Osteocyte (in vitro differentiated cells): ENCODE measurements at regions not wholly inside any gene's neighbourhood (a gene's known extent, or its start where the extent isn't known, plus 50 kb on each side); places are given as distances from the start of the nearest gene placed in this dataset.

Experiments used
- DNase-seq: peaks from one replicate; pipeline ENCODE4 v3.0.0; 2021; ENCODE audit warnings: mixed read lengths; ENCODE audit not compliant: unreplicated experiment; ENCODE audit errors: extremely low spot score
- H3K27ac Mint-ChIP-seq: one replicate; pipeline ENCODE4 v1.8.0; 2021; ENCODE audit warnings: mild to moderate bottlenecking, mixed read lengths; ENCODE audit not compliant: unreplicated experiment
- H3K27me3 Mint-ChIP-seq: one replicate; pipeline ENCODE4 v1.8.0; 2021; ENCODE audit warnings: mixed read lengths; ENCODE audit not compliant: unreplicated experiment
- H3K36me3 Mint-ChIP-seq: one replicate; pipeline ENCODE4 v1.8.0; 2021; ENCODE audit warnings: mixed read lengths; ENCODE audit not compliant: unreplicated experiment
- H3K4me1 Mint-ChIP-seq: one replicate; pipeline ENCODE4 v1.8.0; 2021; ENCODE audit warnings: mixed read lengths; ENCODE audit not compliant: unreplicated experiment
- H3K4me3 Mint-ChIP-seq: one replicate; pipeline ENCODE4 v1.8.0; 2021; ENCODE audit warnings: mild to moderate bottlenecking, moderate library complexity, mixed read lengths; ENCODE audit not compliant: unreplicated experiment
- H3K9me3 Mint-ChIP-seq: one replicate; pipeline ENCODE4 v1.8.0; 2021; ENCODE audit warnings: mixed read lengths; ENCODE audit not compliant: unreplicated experiment
- TF ChIP-seq, protein P1 (sequence below): fragments of 200-600 bp; sonication (generic); IDR thresholded peaks from 2 replicates; pipeline ENCODE4 v1.5.0; 2021; ENCODE audit warnings: antibody characterized with exemption, mild to moderate bottlenecking, moderate library complexity

DNA sequence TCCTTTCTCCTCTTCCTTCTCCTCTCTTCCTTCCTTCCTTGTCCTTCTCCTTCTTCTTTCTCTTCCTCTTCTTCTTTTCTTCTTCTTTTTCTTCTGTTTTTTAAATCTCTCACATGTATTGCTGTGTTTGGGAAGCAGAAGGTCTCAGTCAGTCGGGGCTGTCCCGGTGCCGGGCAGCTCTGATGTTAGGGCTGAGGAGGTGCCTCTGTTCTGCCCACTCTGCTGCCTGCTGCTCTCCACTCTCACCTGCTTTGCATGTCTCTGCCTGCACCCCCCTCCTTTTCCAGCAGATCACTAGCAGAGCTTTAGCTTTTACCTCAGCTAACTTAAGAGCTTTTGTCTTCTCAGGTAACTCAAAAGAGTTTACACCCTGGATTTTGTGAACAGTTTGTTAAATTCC lies 276.6 kb downstream of the CHRM3 start:
- TF ChIP-seq, protein P1, sequence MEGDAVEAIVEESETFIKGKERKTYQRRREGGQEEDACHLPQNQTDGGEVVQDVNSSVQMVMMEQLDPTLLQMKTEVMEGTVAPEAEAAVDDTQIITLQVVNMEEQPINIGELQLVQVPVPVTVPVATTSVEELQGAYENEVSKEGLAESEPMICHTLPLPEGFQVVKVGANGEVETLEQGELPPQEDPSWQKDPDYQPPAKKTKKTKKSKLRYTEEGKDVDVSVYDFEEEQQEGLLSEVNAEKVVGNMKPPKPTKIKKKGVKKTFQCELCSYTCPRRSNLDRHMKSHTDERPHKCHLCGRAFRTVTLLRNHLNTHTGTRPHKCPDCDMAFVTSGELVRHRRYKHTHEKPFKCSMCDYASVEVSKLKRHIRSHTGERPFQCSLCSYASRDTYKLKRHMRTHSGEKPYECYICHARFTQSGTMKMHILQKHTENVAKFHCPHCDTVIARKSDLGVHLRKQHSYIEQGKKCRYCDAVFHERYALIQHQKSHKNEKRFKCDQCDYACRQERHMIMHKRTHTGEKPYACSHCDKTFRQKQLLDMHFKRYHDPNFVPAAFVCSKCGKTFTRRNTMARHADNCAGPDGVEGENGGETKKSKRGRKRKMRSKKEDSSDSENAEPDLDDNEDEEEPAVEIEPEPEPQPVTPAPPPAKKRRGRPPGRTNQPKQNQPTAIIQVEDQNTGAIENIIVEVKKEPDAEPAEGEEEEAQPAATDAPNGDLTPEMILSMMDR, result no peak
- H3K27ac Mint-ChIP-seq, result no peak overlapping the region
- no peak overlapping the region for H3K4me3 Mint-ChIP-seq
- no peak for DNase-seq
- H3K36me3 Mint-ChIP-seq, result no peaks in the 10 kb centered on the region
- no peaks in the 10 kb centered on the region for H3K4me1 Mint-ChIP-seq
- H3K9me3 Mint-ChIP-seq, result no peaks in the 10 kb centered on the region
- peaks cover 3% of the 10 kb centered on the region for H3K27me3 Mint-ChIP-seq

DNA sequence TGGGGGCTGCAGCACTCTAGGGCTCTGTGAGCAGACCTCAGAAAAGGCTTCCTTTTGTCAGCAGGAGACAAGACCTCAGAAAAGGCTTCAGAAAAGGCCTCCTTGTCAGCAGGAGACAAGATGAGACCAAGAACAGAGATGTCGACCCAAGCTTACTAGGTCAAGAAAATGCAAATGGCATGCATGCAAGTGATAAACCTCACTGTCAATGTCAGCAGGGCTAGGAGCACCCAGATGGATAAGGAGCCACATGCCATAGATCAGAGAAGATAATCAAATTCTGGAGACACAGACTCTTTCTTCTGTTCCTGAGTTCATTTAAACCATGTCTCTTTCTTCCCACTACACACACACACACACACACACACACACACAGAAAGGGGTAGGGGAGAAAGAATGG lies 285.9 kb downstream of the CHRM3 start:
- Mint-ChIP-seq H3K36me3 (no peaks in the 10 kb centered on the region), H3K4me1 (no peaks in the 10 kb centered on the region), H3K27me3 (peaks cover 19% of the 10 kb centered on the region), H3K4me3 (no peak overlapping the region), H3K9me3 (no peaks in the 10 kb centered on the region), H3K27ac (no peak overlapping the region)
- no peak for DNase-seq
- TF ChIP-seq, protein P1, result no peak

DNA sequence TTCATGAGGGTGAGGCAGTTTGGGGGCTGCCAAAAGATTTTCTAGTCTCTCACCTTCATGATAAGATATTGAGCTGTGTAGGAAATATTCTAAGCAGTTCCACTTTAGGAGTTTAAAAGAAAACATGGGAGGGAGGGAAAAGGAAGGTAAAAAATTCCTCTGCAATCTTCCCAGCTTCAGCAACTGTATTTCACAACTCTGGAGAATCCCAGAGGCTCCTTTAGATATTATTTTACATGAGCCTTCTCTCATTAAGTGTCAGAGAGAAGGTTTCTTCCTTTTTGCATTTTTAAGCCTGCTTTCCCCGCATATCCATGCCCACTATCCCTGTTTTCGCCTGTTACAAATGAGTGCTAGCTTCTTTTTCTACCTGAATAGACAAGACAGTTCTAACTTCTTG lies 289.4 kb downstream of the CHRM3 start:
- no peak overlapping the region for H3K27ac Mint-ChIP-seq
- no peak overlapping the region for H3K4me3 Mint-ChIP-seq
- DNase-seq, result no peak
- H3K9me3 Mint-ChIP-seq, result no peaks in the 10 kb centered on the region
- H3K36me3 Mint-ChIP-seq, result no peaks in the 10 kb centered on the region
- H3K27me3 Mint-ChIP-seq, result peaks cover 8% of the 10 kb centered on the region
- no peaks in the 10 kb centered on the region for H3K4me1 Mint-ChIP-seq
- TF ChIP-seq, protein P1, result no peak

DNA sequence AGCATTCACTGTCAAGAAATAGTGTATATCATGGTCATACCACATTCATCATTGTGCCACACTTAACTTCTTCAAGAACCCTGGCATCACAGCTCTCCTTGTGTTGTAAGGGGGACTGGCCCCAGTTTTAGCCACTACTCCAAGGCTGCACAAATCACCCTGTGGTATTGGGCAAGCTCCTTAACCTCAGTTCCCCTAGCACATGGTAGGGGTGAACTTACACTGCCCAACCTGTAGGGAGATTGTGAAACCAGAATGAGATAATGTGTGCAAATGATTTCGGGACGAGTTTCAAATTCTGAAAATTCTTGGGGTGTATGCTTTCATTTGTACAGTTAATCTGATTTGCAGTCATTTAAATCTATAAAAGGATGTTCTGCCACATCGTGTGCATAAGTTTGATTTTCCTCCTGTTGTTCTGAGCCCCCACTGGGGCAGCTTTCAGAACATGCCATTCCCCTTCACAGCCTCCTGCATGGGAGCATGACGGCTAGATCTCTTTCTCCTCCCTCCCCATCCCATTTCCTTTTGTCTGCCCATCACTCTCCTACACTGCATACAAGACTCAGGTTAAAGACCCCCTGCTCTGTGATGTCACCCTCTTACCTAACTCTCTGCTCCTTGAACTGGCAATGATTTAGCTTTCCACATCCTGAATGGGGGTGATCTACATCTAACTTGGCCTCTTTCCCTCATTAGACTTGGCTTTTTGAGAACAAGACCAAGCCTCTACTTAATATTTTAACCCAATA lies 290.3 kb downstream of the CHRM3 start:
- peaks cover 8% of the 10 kb centered on the region for H3K27me3 Mint-ChIP-seq
- H3K9me3 Mint-ChIP-seq, result no peaks in the 10 kb centered on the region
- no peak overlapping the region for H3K4me3 Mint-ChIP-seq
- H3K36me3 Mint-ChIP-seq, result no peaks in the 10 kb centered on the region
- DNase-seq, result no peak
- H3K27ac Mint-ChIP-seq, result no peak overlapping the region
- TF ChIP-seq, protein P1, result no peak
- H3K4me1 Mint-ChIP-seq, result no peaks in the 10 kb centered on the region

DNA sequence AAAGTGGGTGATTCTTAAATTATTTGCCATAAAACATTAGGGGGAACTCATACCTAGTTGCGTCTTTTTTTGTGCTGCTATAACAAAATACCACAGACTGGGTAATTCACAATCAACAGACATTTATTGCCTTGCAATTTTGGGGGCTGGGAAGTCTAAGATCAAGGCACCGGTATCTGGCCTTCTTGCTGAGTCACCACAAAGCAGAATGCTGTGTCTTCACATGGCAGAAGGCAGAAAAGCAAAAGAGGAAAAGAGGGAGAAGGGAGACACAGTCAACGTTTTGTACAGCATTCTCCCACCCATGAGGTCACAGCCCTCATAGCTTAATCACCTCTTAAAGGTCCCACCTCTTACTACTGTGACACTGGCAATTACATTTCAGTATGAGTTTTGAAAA lies 291.0 kb downstream of the CHRM3 start:
- Mint-ChIP-seq H3K4me1 (no peaks in the 10 kb centered on the region), H3K4me3 (no peak overlapping the region), H3K27ac (no peak overlapping the region), H3K9me3 (no peaks in the 10 kb centered on the region), H3K27me3 (peaks cover 8% of the 10 kb centered on the region), H3K36me3 (no peaks in the 10 kb centered on the region)
- no peak for DNase-seq
- TF ChIP-seq, protein P1, result no peak
